Urinary bladder (tissue), 3 donors: ENCODE measurements at regions not wholly inside any gene's neighbourhood (a gene's known extent, or its start where the extent isn't known, plus 50 kb on each side); places are given as distances from the start of the nearest gene placed in this dataset.
A peak's percentile ranks its signal among the peaks of the same experiment; 100 is the strongest.

ENCODE experiments used
- DNase-seq: peaks from one replicate; pipeline ENCODE4 v3.0.0-alpha.2; 2015; ENCODE audit errors: extremely low spot score
- H3K27ac ChIP-seq: one replicate; pipeline ENCODE4 v1.5.1; 2013; ENCODE audit warnings: low read depth, mild to moderate bottlenecking, moderate library complexity
- H3K36me3 ChIP-seq: one replicate; pipeline ENCODE4 v1.6.1; 2013; ENCODE audit warnings: mild to moderate bottlenecking, moderate library complexity; ENCODE audit not compliant: insufficient read depth
- H3K4me1 ChIP-seq: one replicate; pipeline ENCODE4 v1.6.1; 2013; ENCODE audit warnings: mild to moderate bottlenecking, moderate library complexity; ENCODE audit not compliant: insufficient read depth
- H3K4me3 ChIP-seq: one replicate; pipeline ENCODE4 v1.5.1; 2013; ENCODE audit warnings: low read depth, low read length
- WGBS: extraction: QIAGEN DNeasy Blood & Tissue Kit; methylation state at CpG from one replicate; pipeline ENCODE4 v1.1.7; 2013; 5-methylcytosine and 5-hydroxymethylcytosine counted together
- donor health status: healthy with polysubstance abuse.
- donor health status: healthy.

DNA sequence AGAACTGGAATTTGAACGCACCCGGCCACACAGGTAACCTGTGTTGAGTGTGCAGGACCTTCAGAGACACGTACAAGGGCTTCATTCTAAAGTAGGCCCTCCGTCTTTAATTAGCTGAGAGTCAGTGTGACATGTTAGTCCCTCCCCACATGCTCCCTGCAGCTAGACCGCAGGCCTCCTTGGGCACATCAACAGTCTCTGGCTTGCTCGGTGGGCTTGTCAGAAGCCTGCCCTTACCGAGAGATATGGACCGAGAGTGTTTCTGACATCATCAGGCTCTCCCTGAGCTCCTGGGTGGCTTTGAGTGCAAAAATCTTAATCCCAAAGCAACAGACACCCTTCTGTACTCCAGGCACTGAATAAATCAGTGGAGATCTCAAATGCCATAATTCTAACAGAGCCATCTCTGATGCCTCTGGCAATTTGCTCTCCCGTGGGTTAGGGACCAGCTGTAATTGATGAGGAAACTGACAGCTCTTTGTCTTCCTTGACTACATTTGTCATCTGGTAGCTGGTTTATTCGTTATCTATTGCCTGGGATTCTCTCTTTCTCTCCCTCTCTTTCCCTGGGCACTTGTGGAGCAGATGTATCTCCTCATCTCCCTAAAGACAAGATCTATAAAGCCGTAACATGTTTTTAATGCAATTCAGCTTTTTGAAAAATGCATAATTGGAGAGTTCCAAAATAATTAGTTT lies 850.6 kb downstream of the TYW1 start:
- Histone ChIP-seq H3K4me3 (no peak overlapping the region), H3K36me3 (no peaks in the 10 kb centered on the region), H3K4me1 (no peaks in the 10 kb centered on the region), H3K27ac (no peak overlapping the region)
- peak; percentile 39 for DNase-seq
- 61% methylated on average over 11 of the region's 11 CpGs for WGBS

DNA sequence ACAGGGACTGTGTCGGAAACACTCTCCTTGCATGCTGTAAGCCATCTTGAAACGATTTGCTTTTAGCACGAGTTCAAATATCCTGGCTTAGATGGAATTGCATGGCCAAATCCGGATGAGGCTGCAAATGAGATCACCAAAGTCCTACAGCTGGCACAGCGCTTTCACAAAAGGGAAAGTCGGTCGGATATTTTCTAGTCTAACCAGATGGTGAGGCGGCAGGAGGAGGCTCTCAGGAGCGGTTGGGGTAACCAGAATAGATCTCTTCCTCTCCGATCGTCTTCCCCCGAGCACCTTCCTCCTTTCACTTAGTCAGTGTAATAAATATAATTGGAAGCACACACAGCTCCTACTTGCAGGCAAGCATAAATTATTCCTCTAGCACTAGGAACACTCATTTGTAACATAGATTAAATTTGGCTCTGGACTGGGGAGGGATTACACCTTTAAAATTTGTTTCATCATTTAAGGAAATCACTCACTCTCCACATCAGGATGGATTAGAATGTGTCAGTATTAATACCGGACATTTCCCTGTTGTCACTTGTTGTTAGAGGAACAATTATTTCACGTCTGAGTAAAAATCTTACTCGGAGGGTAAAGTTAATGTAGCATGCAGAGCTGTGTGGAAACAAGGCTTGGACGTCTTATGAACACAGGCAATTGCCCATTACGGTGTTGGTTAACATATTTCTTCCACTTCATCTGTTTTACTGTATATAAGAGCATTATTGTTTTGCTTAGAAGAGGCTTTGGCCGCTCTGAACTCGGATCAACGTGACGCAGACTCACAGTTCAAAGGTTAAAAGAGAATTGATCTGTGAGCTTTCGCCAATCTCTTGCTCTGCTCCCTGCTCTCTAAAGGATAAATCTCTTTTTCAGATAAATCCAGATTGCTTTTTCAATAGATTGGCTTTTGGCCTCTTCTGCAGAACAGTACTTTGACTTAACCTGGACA lies 857.9 kb downstream of the TYW1 start:
- Histone ChIP-seq H3K4me1 (no peaks in the 10 kb centered on the region), H3K4me3 (no peak overlapping the region), H3K36me3 (no peaks in the 10 kb centered on the region), H3K27ac (no peak overlapping the region)
- no peak for DNase-seq
- 43% methylated on average over 22 of the region's 22 CpGs for WGBS

DNA sequence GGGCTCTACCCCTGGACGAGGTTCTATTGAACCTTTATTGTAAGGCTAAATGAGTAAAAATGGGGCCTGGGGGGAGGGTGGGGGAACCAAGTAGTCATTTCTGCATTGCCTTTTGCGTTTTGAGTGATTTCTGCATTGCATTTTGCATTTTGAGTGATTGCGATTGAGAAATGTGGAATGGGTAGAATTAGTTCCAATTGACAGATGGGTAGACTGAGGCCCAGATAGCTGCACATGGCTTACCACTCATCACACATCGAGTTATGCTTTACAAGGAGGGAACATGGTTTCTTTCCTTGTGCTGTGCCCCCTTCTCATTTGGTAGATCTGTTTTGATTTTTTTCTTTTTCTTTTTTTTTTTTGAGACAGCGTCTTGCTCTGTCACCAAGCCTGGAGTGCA lies 858.7 kb downstream of the TYW1 start:
- no peak overlapping the region for H3K4me3 ChIP-seq
- no peaks in the 10 kb centered on the region for H3K4me1 ChIP-seq
- no peak overlapping the region for H3K27ac ChIP-seq
- no peak for DNase-seq
- no peaks in the 10 kb centered on the region for H3K36me3 ChIP-seq
- WGBS, result 72% methylated on average over 5 of the region's 5 CpGs

DNA sequence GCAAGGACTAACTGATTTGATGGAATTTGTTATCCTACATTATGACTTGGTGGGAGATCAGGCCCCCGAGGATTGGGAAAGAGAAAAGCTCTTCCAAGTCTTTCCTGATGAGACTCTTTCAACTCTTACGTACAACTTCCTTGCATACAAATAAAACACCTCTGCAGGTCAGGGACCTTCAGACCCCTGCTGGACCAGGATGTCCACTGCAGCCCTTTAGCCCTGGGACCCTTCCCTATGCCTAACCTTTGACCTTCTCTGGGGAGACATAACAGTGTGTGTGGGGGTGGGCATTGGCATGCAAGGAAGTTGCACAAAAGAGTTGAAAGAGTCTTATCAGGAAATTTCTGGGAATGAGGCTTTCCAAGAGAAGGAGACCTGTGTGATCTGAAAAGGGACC lies 859.4 kb downstream of the TYW1 start:
- H3K27ac ChIP-seq, result no peak overlapping the region
- H3K4me1 ChIP-seq, result no peaks in the 10 kb centered on the region

DNA sequence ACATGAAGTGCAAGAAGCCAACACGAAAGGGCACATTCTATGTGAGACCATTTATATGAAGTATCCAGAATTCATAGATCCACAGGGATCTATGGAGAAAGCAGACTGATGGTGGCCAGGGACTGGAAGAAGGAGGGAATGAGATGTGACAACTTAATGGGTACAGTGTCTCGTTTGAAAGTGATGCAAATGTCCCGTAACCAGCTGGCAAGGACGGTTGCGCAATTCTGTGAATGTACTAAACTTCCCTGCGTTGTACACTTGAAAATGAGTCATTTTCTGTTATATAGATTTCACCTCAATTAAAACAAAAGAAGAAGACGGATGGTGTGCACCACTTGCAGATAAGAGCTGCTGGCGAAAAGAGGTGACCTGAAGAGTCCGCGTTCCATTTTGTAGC lies 861.1 kb downstream of the TYW1 start:
- WGBS, result 78% methylated on average over 10 of the region's 10 CpGs
- no peak overlapping the region for H3K4me3 ChIP-seq
- H3K4me1 ChIP-seq, result no peaks in the 10 kb centered on the region
- no peak overlapping the region for H3K27ac ChIP-seq
- DNase-seq, result no peak
- H3K36me3 ChIP-seq, result no peaks in the 10 kb centered on the region

More for the DNA sequence above, 859.4 kb downstream of the TYW1 start:
- no peak for DNase-seq
- Histone ChIP-seq H3K36me3 (no peaks in the 10 kb centered on the region), H3K4me3 (no peak overlapping the region)
- WGBS, result 79% methylated on average over 2 of the region's 2 CpGs

DNA sequence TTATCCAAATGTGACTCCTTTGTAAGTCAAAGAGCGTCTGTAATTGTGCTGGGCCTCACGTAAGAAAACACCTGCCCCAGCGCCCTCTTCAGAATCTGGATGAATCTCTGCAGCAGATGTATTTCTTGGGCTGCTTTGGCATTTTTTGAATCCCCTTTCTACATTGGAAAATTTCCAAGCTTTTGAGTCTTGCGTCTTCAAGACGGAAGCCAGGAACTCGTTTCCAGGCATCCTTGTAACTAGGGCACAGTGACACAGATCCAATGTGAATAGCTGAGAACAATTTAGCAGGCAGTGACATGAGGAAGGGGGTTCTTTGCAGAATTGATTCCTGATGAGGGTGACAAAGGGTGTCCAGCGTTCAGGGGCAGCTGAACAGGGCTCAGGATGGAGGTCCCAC lies 862.3 kb downstream of the TYW1 start:
- DNase-seq, result no peak
- no peak overlapping the region for H3K27ac ChIP-seq
- H3K4me1 ChIP-seq, result no peaks in the 10 kb centered on the region
- H3K36me3 ChIP-seq, result no peaks in the 10 kb centered on the region
- WGBS, result 61% methylated on average over 7 of the region's 7 CpGs
- H3K4me3 ChIP-seq, result no peak overlapping the region

DNA sequence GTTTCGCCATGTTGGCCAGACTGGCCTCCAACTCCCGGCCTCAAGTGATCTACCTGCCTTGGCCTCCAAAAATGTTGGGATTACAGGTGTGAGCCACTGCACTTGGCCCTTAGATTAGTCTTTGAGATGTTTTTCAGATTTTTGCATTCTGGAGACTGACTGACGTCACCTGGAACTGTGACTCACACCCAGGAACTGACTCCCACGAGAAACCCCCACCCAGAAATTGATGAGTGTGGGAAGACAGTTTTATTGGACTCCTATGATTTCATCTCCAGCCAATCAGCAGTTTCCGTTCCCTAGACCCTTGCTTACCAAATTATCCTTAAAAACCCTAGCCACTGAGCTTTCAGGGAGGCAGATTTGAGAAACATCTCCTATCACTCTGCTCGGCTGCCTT lies 867.3 kb downstream of the TYW1 start:
- Histone ChIP-seq H3K4me1 (no peaks in the 10 kb centered on the region), H3K4me3 (no peak overlapping the region), H3K36me3 (no peaks in the 10 kb centered on the region), H3K27ac (no peak overlapping the region)
- DNase-seq, result no peak
- 72% methylated on average over 6 of the region's 6 CpGs for WGBS

DNA sequence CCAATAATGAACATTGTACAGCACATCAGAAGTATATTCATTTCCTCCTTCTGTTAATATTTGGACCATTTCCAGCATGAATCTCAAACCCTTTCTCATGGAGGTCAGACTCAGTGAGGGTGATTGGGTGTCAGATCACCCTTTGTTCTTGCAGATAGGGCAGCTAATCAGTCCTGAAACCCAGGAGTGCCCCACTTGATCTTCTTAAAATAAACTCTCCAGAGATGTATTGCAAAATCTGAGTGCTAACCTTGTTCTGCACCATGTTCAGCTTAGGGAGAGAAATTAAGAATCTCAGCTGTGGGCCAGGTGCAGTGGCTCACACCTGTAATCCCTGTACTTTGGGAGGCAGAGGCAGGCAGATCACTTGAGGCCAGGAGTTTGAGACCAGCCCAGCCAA lies 869.4 kb downstream of the TYW1 start:
- no peaks in the 10 kb centered on the region for H3K36me3 ChIP-seq
- no peak overlapping the region for H3K27ac ChIP-seq
- DNase-seq, result no peak
- no peaks in the 10 kb centered on the region for H3K4me1 ChIP-seq
- H3K4me3 ChIP-seq, result no peak overlapping the region

DNA sequence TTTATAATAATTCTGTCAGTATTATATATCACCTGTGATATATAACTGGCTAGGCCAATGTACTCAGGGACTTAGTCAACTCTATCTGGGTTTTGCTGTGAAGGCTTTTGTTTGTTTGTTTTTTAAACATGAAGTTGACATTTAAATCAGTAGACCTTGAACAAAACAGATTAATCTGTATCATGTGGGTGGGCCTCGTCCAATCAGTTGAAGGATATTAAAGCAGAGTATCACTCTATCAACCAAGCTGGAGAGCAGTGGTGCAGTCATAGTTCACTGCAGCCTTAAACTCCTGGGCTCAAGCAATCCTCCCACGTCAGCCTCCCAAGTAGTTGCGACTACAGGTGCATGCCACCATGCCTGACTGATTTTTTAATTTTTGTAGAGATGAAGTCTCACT lies 870.2 kb downstream of the TYW1 start:
- no peak for DNase-seq
- WGBS, result 95% methylated on average over 3 of the region's 3 CpGs
- Histone ChIP-seq H3K4me3 (no peak overlapping the region), H3K36me3 (no peaks in the 10 kb centered on the region), H3K4me1 (no peaks in the 10 kb centered on the region), H3K27ac (no peak overlapping the region)

DNA sequence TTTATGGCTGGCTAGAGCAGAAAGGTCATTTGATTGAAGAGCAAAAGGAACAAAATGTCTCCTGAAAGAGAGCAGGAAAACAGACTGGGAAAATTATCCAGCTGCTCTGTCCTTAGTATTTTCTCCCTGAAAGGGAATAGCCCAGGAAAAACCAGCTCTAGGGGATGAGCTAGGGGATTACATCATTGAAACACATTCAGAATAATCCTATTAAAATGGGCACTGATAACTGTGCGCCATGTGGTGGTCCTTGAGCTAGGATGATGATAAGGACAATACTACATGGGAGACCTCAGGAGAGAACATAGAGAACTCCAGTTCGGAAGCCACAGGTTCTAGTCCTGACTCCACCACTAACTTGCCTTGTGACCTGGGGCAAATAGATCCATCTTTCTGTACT lies 873.8 kb downstream of the TYW1 start:
- Histone ChIP-seq H3K27ac (no peak overlapping the region), H3K36me3 (no peaks in the 10 kb centered on the region), H3K4me1 (no peaks in the 10 kb centered on the region), H3K4me3 (no peak overlapping the region)
- 74% methylated on average over 2 of the region's 2 CpGs for WGBS
- DNase-seq, result no peak

DNA sequence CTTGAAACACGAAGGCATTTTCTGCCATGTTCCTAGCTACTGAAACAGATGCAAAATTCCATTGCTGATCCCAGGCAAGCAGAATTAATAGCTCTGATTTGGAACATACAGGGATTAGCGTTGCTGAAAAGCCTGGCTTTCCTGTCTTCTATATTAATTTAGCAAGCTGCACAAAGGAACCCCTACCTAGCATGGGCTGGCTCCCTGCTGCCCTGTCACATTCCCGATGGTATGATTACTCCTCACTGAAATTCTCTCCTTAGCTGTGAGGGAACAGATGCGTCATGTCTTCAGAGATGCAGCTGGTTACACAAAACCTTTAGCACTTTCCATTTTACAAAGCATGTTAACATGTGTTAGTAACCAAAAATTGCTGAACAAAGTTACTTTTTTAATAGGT lies 878.9 kb downstream of the TYW1 start:
- WGBS, result 47% methylated on average over 4 of the region's 4 CpGs
- Histone ChIP-seq H3K36me3 (no peaks in the 10 kb centered on the region), H3K4me3 (no peak overlapping the region), H3K27ac (no peak overlapping the region), H3K4me1 (no peaks in the 10 kb centered on the region)
- DNase-seq, result no peak

DNA sequence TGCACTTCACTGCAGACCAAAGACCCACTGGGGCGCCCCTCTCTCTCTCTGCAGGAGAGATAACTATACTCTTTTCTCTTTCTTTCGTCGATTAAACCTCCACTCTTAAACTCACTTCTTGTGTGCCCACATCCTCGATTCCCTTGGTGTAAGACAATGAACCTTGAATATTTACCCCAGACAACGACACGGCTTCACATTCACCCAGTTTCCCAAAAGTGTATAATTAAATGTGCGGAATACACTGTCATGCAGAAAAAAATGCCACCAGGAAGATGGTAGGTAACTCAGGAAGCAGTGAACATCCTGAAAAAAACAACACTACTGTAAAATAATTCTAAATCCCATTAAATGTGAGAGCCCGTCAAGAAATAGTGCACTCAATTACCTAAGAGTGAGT lies 882.2 kb downstream of the TYW1 start:
- WGBS, result 84% methylated on average over 8 of the region's 8 CpGs
- Histone ChIP-seq H3K4me3 (no peak overlapping the region), H3K27ac (no peak overlapping the region), H3K36me3 (no peaks in the 10 kb centered on the region), H3K4me1 (no peaks in the 10 kb centered on the region)
- no peak for DNase-seq

DNA sequence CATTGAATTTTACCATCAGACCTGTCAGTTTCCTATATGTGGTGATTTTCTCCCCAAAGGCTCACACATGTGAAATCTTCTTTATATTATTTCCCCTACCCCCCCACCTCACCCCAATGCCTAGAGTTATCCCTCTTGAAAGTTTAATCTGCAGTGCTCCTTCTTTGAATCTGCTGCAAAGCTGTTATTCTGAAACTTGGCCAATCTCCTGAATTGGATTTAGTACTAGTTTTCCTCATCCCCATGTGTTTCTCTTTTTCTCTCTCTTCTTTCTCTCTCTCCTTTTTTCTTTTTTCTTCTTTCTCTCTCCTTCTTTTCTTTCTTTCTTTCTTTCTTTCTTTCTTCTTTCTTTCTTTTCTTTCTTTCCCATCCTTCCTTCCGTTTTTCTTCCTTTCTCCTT lies 886.2 kb downstream of the TYW1 start:
- no peak for DNase-seq
- no peak overlapping the region for H3K27ac ChIP-seq
- 78% methylated on average over 1 of the region's 1 CpG for WGBS
- no peak overlapping the region for H3K4me3 ChIP-seq
- no peaks in the 10 kb centered on the region for H3K4me1 ChIP-seq
- H3K36me3 ChIP-seq, result no peaks in the 10 kb centered on the region

DNA sequence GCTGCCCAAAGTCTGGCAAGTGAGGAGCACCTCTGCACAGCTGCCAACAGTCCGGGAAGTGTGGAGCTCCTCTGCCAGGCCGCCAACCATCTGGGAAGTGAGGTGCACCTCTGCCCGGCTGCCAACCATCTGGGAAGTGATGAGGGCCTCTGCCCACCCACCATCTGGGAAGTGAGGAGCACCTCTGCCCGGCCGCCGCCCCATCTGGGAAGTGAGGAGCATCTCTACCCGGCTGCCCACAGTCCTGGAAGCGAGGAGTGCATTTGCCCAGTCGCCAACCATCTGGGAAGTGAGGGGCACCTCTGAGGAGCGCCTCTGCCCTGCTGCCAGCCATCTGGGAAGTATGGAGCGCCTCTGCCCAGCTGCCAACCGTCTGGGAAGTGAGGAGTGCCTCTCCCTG lies 893.7 kb downstream of the TYW1 start:
- no peaks in the 10 kb centered on the region for H3K36me3 ChIP-seq
- no peak for DNase-seq
- H3K27ac ChIP-seq, result no peak overlapping the region
- WGBS, result 92% methylated on average over 12 of the region's 12 CpGs
- no peaks in the 10 kb centered on the region for H3K4me1 ChIP-seq
- no peak overlapping the region for H3K4me3 ChIP-seq
